GOT3 (cell line): ENCODE measurements at regions not wholly inside any gene's neighbourhood (a gene's known extent, or its start where the extent isn't known, plus 50 kb on each side); places are given as distances from the start of the nearest gene placed in this dataset.

Experiments used
- DNase-seq: peaks from one replicate; lab custom pipeline; 2025; ENCODE audit warnings: mixed read lengths; lab: John Stamatoyannopoulos, UW

- no peak for DNase-seq
Measured at GRCh38 chr3:31379598-31379997, 153.1 kb upstream of the STT3B start.

GRCh38 chr3:31382856-31383255, 149.9 kb upstream of the STT3B start:
- no peak for DNase-seq

GRCh38 chr3:31384117-31384516, 148.6 kb upstream of the STT3B start:
- DNase-seq, result no peak

GRCh38 chr3:31389939-31390338, 142.8 kb upstream of the STT3B start:
- DNase-seq, result no peak

- DNase-seq, result no peak
Measured at GRCh38 chr3:31390466-31390865, 142.3 kb upstream of the STT3B start.

- no peak for DNase-seq
Measured at GRCh38 chr3:31391150-31391549, 141.6 kb upstream of the STT3B start.

GRCh38 chr3:31392568-31392967, 140.2 kb upstream of the STT3B start:
- DNase-seq, result no peak

- DNase-seq, result no peak
Measured at GRCh38 chr3:31399271-31399670, 133.5 kb upstream of the STT3B start.

- no peak for DNase-seq
Measured at GRCh38 chr3:31402117-31402516, 130.6 kb upstream of the STT3B start.

GRCh38 chr3:31403197-31403596, 129.5 kb upstream of the STT3B start:
- DNase-seq, result no peak

- no peak for DNase-seq
Measured at GRCh38 chr3:31404871-31405270, 127.9 kb upstream of the STT3B start.

GRCh38 chr3:31405515-31405914, 127.2 kb upstream of the STT3B start:
- no peak for DNase-seq

GRCh38 chr3:31406896-31407295, 125.8 kb upstream of the STT3B start:
- no peak for DNase-seq

GRCh38 chr3:31407665-31408064, 125.1 kb upstream of the STT3B start:
- no peak for DNase-seq

- DNase-seq, result no peak
Measured at GRCh38 chr3:31408720-31409119, 124.0 kb upstream of the STT3B start.

- DNase-seq, result no peak
Measured at GRCh38 chr3:31409389-31409788, 123.3 kb upstream of the STT3B start.

- DNase-seq, result no peak
Measured at GRCh38 chr3:31409866-31410265, 122.9 kb upstream of the STT3B start.

- DNase-seq, result no peak
Measured at GRCh38 chr3:31410411-31410810, 122.3 kb upstream of the STT3B start.

- no peak for DNase-seq
Measured at GRCh38 chr3:31412832-31413231, 119.9 kb upstream of the STT3B start.

GRCh38 chr3:31413515-31413914, 119.2 kb upstream of the STT3B start:
- no peak for DNase-seq

- no peak for DNase-seq
Measured at GRCh38 chr3:31416980-31417379, 115.7 kb upstream of the STT3B start.

GRCh38 chr3:31417486-31417885, 115.2 kb upstream of the STT3B start:
- DNase-seq, result no peak

GRCh38 chr3:31420311-31420710, 112.4 kb upstream of the STT3B start:
- DNase-seq, result no peak

GRCh38 chr3:31421314-31422048, 111.2 kb upstream of the STT3B start:
- DNase-seq, result no peak
